ENCODE measurements at regions not wholly inside any gene's neighbourhood (a gene's known extent, or its start where the extent isn't known, plus 50 kb on each side); places are given as distances from the start of the nearest gene placed in this dataset.
"Not testable (repeated sequence)": the region's sequence is repeated elsewhere in the genome, so short reads cannot be mapped to it uniquely, and the experiment has no call there.

DNA sequence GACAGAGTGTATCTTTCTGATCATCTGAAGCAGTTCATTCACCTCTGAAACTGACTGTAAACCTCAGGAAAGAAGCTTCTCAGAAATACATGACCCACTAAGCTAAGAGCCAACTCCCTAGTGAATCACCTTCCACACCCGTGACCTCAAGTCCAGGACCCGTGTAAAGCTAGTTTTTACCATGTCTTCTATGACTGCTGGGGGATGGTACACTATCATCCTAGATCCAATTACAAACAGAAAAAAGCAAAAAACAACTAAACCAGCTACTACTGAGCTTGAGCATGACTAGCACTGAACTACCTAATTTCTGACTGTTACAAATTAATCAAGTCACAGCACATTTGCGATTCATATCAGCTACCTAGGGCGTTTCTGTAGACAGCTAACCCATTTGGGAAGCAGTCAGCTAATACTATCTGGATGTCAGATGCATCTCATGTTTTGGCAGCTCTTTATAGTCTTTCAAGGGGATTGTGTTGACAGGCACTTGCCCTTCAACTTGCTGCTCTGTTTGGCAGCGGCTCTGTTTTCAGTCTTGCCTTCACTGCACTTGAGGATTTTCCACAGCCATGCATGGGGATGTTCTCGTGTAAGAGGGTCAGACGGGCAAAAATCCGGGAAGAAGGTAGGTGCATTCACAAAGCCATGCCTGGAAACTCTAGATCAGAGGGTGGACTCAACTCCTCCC is 350.3 kb downstream of the ANAPC1 start:
- TF ChIP-seq, protein P1, sequence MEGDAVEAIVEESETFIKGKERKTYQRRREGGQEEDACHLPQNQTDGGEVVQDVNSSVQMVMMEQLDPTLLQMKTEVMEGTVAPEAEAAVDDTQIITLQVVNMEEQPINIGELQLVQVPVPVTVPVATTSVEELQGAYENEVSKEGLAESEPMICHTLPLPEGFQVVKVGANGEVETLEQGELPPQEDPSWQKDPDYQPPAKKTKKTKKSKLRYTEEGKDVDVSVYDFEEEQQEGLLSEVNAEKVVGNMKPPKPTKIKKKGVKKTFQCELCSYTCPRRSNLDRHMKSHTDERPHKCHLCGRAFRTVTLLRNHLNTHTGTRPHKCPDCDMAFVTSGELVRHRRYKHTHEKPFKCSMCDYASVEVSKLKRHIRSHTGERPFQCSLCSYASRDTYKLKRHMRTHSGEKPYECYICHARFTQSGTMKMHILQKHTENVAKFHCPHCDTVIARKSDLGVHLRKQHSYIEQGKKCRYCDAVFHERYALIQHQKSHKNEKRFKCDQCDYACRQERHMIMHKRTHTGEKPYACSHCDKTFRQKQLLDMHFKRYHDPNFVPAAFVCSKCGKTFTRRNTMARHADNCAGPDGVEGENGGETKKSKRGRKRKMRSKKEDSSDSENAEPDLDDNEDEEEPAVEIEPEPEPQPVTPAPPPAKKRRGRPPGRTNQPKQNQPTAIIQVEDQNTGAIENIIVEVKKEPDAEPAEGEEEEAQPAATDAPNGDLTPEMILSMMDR (IDR thresholded peaks at IDR 0.05): not testable (repeated sequence)
- TF ChIP-seq POLR2AphosphoS5, POLR2A, EP300 (IDR thresholded peaks at IDR 0.05): not testable (repeated sequence)

All from stomach (tissue), 4 donors.